Esophagus muscularis mucosa (tissue), 4 donors: ENCODE measurements at regions not wholly inside any gene's neighbourhood (a gene's known extent, or its start where the extent isn't known, plus 50 kb on each side); places are given as distances from the start of the nearest gene placed in this dataset.

Experiments
- DNase-seq: peaks from one replicate; pipeline ENCODE4 v3.0.0-alpha.2; 2017; ENCODE audit errors: extremely low spot score
- H3K27ac ChIP-seq, 4 donors: fragments of 200-600 bp; sonication (generic); replicated peaks in 1 of 4; 1 replicate in 3 of 4; 2 replicates in 1 of 4; pipeline ENCODE4 v1.5.1; 2016 to 2019; ENCODE audit warnings: mild to moderate bottlenecking in 1 of 4
- H3K27me3 ChIP-seq, 4 donors: fragments of 200-600 bp; sonication (generic); one replicate each; pipeline versions ENCODE4 v1.5.1 to v1.6.0; 2016 to 2019
- H3K36me3 ChIP-seq, 4 donors: fragments of 200-600 bp; sonication (generic); one replicate each; pipeline ENCODE4 v1.5.1; 2016 to 2019
- H3K4me1 ChIP-seq, 4 donors: fragments of 200-600 bp; sonication (generic); one replicate each; pipeline ENCODE4 v1.5.1; 2016 to 2019
- H3K4me3 ChIP-seq, 4 donors: fragments of 200-600 bp; sonication (generic); 1 replicate in 2 of 4; 2 replicates in 2 of 4; pipeline ENCODE4 v1.5.1; 2016 to 2019; ENCODE audit warnings: mild to moderate bottlenecking in 4 of 4, moderate library complexity in 1 of 4
- H3K9me3 ChIP-seq, 4 donors: fragments of 200-600 bp; sonication (generic); 1 replicate in 3 of 4; 2 replicates in 1 of 4; pipeline ENCODE4 v1.5.1; 2016 to 2019
- CTCF ChIP-seq, 3 experiments: fragments of 200-600 bp in 2 of 3; fragments of 450-650 bp in 1 of 3; sonication (generic) in 2 of 3; IDR thresholded peaks; one replicate each; pipeline ENCODE4 v1.5.1; 2017 to 2019; ENCODE audit warnings: antibody characterized with exemption in 3 of 3, mild to moderate bottlenecking in 2 of 3, moderate library complexity in 1 of 3
- EP300 ChIP-seq: sonication (generic); formaldehyde crosslinking; IDR thresholded peaks from one replicate; pipeline ENCODE4 v1.6.1; 2017; ENCODE audit warnings: antibody characterized with exemption
- POLR2A ChIP-seq: fragments of 450-650 bp; IDR thresholded peaks from one replicate; pipeline ENCODE4 v1.6.1; 2017; ENCODE audit warnings: antibody characterized with exemption, moderate library complexity, mild to moderate bottlenecking, low read depth
- POLR2AphosphoS5 ChIP-seq, 2 donors: sonication (generic); formaldehyde crosslinking; IDR thresholded peaks; one replicate each; pipeline ENCODE4 v1.6.1; 2017; ENCODE audit warnings: antibody characterized with exemption in 2 of 2
- WGBS: methylation state at CpG from one replicate; pipeline ENCODE4 v1.1.5; 2018; 5-methylcytosine and 5-hydroxymethylcytosine counted together
- intact Hi-C: fragments of 100-400 bp; cut with DNase I; formaldehyde crosslinking; loops from one replicate; pipeline ENCODE4 v1.15.1; 2023

GRCh38 chr4:126735294-126736132, 897.2 kb upstream of the INTU start:
- WGBS = 86% methylated on average over 3 of the region's 3 CpGs
- no peak overlapping the region for H3K27ac ChIP-seq
- no peaks in the 10 kb centered on the region for H3K4me1 ChIP-seq
- intact Hi-C loops = no loop called here
- H3K9me3 ChIP-seq = no peaks in the 10 kb centered on the region
- no peaks in the 10 kb centered on the region for H3K36me3 ChIP-seq
- H3K27me3 ChIP-seq = no peaks in the 10 kb centered on the region
- no peak for DNase-seq
- H3K4me3 ChIP-seq = no peak overlapping the region
- no peak for TF ChIP-seq POLR2AphosphoS5 (IDR thresholded peaks at IDR 0.05)
- no peak for TF ChIP-seq CTCF (IDR thresholded peaks at IDR 0.05)
- TF ChIP-seq POLR2A = no peak
- TF ChIP-seq EP300 = no peak

- Histone ChIP-seq H3K4me3 (no peak overlapping the region), H3K36me3 (no peaks in the 10 kb centered on the region), H3K9me3 (no peaks in the 10 kb centered on the region), H3K27me3 (no peaks in the 10 kb centered on the region), H3K4me1 (no peaks in the 10 kb centered on the region), H3K27ac (no peak overlapping the region)
- DNase-seq = no peak
- WGBS = 98% methylated on average over 3 of the region's 3 CpGs
- intact Hi-C loops = no loop called here
- no peak for TF ChIP-seq POLR2AphosphoS5 (IDR thresholded peaks at IDR 0.05)
Measured at GRCh38 chr4:126736133-126736518, 896.6 kb upstream of the INTU start.

GRCh38 chr4:126737899-126738526, 894.7 kb upstream of the INTU start:
- no peak overlapping the region for H3K27ac ChIP-seq
- H3K9me3 ChIP-seq = no peaks in the 10 kb centered on the region
- TF ChIP-seq EP300 (no peak), POLR2A (no peak), CTCF (IDR thresholded peaks at IDR 0.05) (no peak), POLR2AphosphoS5 (IDR thresholded peaks at IDR 0.05) (no peak)
- 61% methylated on average over 4 of the region's 4 CpGs for WGBS
- peaks cover 0 to 10% (median 0%) of the 10 kb centered on the region in 4 donors for H3K4me1 ChIP-seq
- no peak overlapping the region for H3K4me3 ChIP-seq
- H3K27me3 ChIP-seq = no peaks in the 10 kb centered on the region
- intact Hi-C loops = no loop called here
- no peaks in the 10 kb centered on the region for H3K36me3 ChIP-seq
- no peak for DNase-seq

GRCh38 chr4:126738527-126738923, 894.2 kb upstream of the INTU start:
- DNase-seq = no peak
- Histone ChIP-seq H3K4me3 (no peak overlapping the region), H3K9me3 (no peaks in the 10 kb centered on the region), H3K27me3 (no peaks in the 10 kb centered on the region), H3K4me1 (peaks cover 0 to 10% (median 0%) of the 10 kb centered on the region in 4 donors), H3K27ac (no peak overlapping the region), H3K36me3 (no peaks in the 10 kb centered on the region)
- TF ChIP-seq CTCF (IDR thresholded peaks at IDR 0.05) (no peak), POLR2AphosphoS5 (IDR thresholded peaks at IDR 0.05) (no peak), EP300 (no peak), POLR2A (no peak)
- intact Hi-C loops = no loop called here
- 85% methylated on average over 4 of the region's 4 CpGs for WGBS

GRCh38 chr4:126738926-126739325, 893.8 kb upstream of the INTU start:
- Histone ChIP-seq H3K4me3 (no peak overlapping the region), H3K36me3 (no peaks in the 10 kb centered on the region), H3K27ac (no peak overlapping the region), H3K4me1 (peaks cover 0 to 10% (median 0%) of the 10 kb centered on the region in 4 donors), H3K27me3 (no peaks in the 10 kb centered on the region), H3K9me3 (no peaks in the 10 kb centered on the region)
- WGBS = 81% methylated on average over 1 of the region's 1 CpG
- DNase-seq = no peak
- intact Hi-C loops = no loop called here
- TF ChIP-seq POLR2A (no peak), CTCF (IDR thresholded peaks at IDR 0.05) (no peak), POLR2AphosphoS5 (IDR thresholded peaks at IDR 0.05) (no peak), EP300 (no peak)
